ES-I3 (cell line): ENCODE measurements at regions not wholly inside any gene's neighbourhood (a gene's known extent, or its start where the extent isn't known, plus 50 kb on each side); places are given as distances from the start of the nearest gene placed in this dataset.

ENCODE experiments used
- H3K36me3 ChIP-seq: 2 replicates; pipeline ENCODE4 v1.6.1; 2013; ENCODE audit warnings: mild to moderate bottlenecking, low read length, control low read depth, moderate library complexity; ENCODE audit not compliant: insufficient read depth
- H3K4me1 ChIP-seq: 2 replicates; pipeline ENCODE4 v1.6.1; 2013; ENCODE audit warnings: mild to moderate bottlenecking, control low read depth, low read length; ENCODE audit not compliant: insufficient read depth
- H3K9ac ChIP-seq: 2 replicates; pipeline ENCODE4 v1.6.1; 2013; ENCODE audit warnings: low read depth, mild to moderate bottlenecking, low read length, moderate library complexity
- H3K9me3 ChIP-seq: 2 replicates; pipeline ENCODE4 v1.6.1; 2013; ENCODE audit warnings: mild to moderate bottlenecking, low read length, moderate library complexity; ENCODE audit not compliant: control insufficient read depth, insufficient read depth

DNA sequence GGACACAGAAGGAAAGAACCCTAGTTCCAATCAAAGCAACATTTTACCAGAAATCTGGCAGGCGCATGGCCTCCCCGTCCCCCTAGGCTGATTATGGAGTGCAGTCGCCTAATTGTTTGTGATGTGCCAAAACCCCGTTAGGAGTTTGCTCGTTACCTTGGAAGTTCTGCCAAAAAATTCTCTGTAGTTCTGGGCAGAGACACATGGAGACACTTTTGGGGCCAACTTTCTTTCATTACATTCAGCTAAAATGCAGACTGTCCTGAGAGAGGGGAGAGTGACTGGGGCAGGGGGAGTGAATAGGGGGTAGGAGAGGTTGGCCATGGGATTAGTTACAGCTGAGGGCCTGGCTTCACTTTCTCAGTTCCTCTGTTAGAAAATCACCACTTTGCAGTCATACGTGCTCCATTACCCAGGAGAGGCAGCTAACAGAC lies 158.0 kb upstream of the NPVF start:
- no peaks in the 10 kb centered on the region for H3K9me3 ChIP-seq
- no peaks in the 10 kb centered on the region for H3K36me3 ChIP-seq
- no peak overlapping the region for H3K9ac ChIP-seq
- H3K4me1 ChIP-seq: no peaks in the 10 kb centered on the region

DNA sequence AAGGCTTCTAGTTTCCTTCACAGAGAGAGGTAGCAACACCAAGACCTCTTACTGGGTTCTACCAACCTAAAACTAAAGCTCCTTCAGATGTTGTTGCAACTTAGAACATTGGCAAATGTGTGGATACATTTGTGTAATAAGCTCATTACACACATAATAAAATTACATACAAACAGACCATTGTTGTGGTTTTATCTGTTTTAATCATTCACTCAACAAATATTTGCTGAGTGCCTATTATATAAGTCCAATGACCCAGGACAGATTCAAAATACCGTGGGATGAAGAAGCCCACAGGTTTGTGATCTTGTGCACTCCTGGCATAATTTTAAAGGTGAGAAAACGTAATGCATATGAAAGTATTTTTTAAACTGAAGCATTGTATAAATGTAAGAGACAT lies 160.4 kb upstream of the NPVF start:
- Histone ChIP-seq H3K9me3 (no peaks in the 10 kb centered on the region), H3K36me3 (no peaks in the 10 kb centered on the region), H3K9ac (no peak overlapping the region), H3K4me1 (no peaks in the 10 kb centered on the region)

DNA sequence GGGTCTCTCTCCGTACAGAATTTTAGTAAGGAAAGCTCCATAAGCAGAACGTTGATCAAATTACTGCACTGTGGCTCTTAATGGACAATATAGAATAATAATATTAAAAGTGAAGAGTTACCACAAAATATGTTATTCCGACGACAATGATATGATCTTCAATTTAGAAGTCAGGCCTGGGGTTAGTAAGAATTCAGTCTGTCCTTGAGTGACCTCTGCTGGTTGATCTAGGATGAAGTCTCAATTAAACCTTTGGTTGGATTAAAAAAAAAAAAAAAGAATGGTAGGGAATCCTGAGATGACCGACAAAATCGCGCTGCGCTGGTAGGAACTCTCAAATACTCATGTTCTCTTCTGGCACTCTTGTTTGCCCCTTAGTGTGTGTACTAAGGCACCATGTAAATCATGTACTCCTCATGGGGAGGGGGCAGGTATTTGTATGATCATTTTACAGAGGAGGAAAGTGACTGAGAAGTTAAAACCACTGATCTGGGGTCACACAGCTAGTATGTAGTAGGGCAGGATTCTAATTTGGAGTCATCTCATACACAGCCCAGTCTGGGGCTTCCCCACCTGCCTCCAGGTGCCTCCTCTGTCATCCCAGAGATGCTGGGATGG lies 161.3 kb upstream of the NPVF start:
- H3K9ac ChIP-seq: no peak overlapping the region
- H3K36me3 ChIP-seq: no peaks in the 10 kb centered on the region
- no peaks in the 10 kb centered on the region for H3K4me1 ChIP-seq
- H3K9me3 ChIP-seq: no peaks in the 10 kb centered on the region

DNA sequence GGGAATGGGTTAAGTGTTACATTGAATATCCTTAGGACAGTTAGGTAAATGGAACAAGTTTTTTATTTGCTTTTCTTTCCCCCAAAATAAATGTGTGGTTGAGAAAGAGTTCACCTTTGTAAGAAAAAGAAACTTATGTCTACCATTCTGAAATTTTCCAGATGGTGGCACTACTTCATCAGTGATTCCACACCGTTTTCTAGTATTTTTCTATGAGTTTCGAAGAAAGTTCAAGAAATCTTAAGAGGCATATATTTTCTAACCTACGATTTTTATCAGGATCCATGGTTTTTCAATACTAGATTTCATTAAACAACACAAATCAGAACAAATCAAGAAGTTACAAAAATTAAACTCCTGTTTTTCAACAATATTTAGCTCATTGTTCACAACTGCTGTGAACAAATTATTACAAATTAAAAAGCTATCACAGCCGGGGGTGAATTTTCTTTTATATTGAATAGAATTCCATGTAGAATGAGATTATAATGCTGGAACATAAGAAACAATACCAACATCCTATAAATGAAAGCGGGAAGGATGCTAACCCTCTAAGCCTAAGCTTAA lies 163.1 kb upstream of the NPVF start:
- Histone ChIP-seq H3K9ac (no peak overlapping the region), H3K36me3 (no peaks in the 10 kb centered on the region), H3K4me1 (no peaks in the 10 kb centered on the region), H3K9me3 (no peaks in the 10 kb centered on the region)

DNA sequence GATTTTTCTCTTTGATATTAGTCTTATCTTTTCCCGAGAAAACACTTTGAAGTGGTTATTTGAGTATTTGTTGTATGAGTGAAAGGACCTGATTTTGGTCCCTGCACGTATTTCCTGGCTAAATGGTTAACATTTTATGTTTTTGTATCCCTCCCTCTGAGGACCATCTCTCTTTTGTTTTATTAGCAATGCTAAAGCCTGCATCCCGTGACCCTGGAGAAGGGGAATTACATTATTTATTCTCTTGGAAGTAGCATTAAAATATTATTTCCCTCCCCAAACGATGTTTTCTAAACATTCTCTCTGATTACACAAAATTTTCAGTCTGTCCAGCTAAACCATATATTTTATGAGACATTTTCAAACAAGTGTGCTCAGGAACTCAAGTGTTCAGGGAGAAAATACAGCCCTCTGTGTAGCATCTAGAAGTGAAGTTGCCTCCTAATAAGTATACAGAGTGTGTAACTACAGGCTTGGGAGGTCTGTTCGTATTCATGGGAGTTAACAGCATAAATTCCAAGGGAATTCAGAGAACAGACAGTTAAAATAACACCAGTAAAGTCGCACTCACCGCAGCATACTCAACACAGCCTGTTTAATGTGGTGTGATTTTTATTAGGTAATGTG lies 163.8 kb upstream of the NPVF start:
- no peaks in the 10 kb centered on the region for H3K4me1 ChIP-seq
- no peaks in the 10 kb centered on the region for H3K9me3 ChIP-seq
- no peaks in the 10 kb centered on the region for H3K36me3 ChIP-seq
- H3K9ac ChIP-seq: no peak overlapping the region

DNA sequence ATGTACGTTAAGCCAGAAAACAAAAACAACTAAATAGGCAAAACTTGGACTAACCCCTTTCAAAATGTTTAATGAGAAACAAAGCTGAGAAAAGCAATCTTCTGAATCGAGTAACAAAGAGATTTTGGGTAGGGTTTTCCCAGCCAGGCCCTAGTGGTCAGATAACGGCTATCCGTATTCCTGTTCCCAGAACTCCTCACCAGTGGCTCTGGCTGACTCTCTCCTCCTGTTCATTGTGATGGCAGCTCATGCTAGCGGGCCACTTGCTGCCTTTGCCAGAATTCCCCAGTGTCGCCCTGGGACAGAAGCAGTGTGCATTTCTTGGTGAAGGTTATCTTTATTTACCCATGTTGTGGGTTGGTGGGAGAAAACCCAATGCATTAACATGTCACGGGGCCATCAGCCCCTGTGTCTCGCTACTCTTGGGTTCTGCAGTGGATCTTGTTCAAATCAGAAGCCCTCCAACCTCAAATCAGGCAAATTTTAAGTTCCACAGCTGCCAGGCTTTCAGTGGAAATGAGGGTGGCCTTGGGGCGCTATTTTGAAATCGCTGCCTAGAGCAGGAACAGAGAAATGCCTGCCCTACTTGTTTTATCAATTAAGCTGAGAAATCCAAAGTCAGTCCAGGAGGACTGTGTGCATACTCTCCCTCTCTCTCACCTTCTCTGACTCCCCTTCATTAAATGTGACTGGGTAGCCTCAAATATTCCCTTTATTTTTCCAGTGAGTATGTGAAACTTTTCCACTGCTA lies 164.5 kb upstream of the NPVF start:
- Histone ChIP-seq H3K9ac (no peak overlapping the region), H3K4me1 (no peaks in the 10 kb centered on the region), H3K36me3 (no peaks in the 10 kb centered on the region), H3K9me3 (no peaks in the 10 kb centered on the region)

DNA sequence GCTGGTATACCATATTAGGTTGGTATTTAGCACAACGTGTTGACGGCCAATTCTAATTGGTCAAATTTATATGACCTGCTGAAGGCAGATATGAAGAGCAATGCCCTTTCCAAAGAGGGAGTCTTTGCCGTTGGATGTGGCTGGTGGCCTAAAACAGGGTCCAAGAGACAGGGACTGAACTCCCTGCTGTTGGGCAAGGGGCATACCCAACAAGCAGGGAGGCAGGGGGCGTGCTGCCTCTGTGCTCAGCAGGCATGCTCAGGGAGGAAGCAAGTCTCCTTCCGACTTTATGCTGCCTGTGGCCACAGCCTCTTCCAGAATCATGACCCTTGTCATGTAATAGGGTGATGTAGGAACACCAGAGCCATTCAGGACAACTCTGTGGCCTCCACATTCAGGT lies 167.7 kb upstream of the NPVF start:
- no peaks in the 10 kb centered on the region for H3K36me3 ChIP-seq
- no peak overlapping the region for H3K9ac ChIP-seq
- no peaks in the 10 kb centered on the region for H3K9me3 ChIP-seq
- H3K4me1 ChIP-seq: no peaks in the 10 kb centered on the region

DNA sequence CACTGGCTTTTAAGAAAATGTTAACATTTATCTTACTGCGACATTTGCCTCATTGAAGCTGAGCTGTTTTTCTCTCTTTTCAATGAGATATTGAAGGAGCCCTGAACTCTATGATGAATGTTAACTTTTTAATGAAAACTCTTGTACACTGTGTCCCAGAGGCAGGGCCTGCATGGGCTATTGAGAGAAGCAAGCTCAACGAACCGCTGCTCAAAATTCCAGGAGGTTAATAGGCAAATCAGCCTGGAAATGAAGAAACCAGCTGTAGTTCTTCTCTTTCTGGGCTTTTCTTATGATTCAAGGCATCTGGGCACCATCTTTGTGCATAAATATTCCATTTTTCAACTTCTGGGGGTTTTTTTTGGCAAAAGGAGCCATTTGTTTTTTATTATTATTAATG lies 168.4 kb upstream of the NPVF start:
- Histone ChIP-seq H3K36me3 (no peaks in the 10 kb centered on the region), H3K4me1 (no peaks in the 10 kb centered on the region), H3K9ac (no peak overlapping the region), H3K9me3 (no peaks in the 10 kb centered on the region)

DNA sequence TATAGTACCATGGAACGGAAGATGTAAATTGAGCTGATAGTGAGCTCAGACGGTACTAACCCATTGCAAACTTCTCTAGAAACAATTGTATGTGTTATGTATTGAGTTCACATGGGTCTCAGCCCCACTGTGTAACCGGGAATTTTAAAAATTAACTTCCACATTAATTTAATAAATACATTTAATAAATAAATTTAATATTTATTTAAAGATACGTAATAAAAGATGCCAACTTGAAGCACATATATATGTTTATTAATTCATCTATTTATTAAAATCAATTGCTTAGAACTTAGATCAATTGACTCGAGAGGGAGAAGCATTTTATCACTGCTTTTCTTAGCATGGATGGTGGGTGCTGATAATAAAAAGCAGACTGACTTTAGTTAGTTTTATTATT lies 170.1 kb upstream of the NPVF start:
- no peak overlapping the region for H3K9ac ChIP-seq
- H3K36me3 ChIP-seq: no peaks in the 10 kb centered on the region
- H3K4me1 ChIP-seq: no peaks in the 10 kb centered on the region
- H3K9me3 ChIP-seq: no peaks in the 10 kb centered on the region

DNA sequence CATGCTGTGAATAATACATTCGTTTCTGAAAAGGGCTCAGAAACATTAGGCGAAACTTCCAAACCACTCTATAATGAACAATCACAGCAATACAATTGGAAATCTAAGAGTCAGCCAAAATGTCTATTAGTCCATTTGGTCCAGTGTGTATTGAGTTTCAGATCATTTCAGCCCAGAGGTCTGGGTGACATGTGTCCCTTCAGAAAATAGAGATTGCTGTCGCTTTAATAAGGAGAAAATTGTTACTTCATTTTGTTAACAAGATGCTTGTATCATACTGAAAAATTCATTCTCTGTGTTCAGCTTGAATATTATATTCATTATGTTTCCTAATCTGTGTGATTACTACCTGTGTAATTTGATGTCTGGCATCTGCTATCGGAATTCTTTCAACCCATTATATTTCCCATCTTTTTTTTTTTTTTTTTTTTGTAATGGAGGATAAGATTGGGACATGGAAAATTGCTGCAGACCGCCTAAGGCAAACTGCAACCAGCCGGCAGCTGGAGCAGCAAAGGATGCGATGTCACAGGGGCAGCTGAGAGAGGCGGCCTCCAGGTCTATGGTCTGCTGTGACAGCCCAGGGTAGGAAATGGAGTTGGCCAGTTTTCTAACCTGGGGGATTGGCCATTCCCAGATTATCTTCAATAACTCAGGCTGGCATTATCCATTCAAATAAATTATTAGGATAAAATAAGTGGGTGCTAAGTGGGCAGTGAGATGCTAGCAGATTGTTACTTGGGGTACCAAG lies 170.9 kb upstream of the NPVF start:
- Histone ChIP-seq H3K9ac (no peak overlapping the region), H3K36me3 (no peaks in the 10 kb centered on the region), H3K9me3 (no peaks in the 10 kb centered on the region), H3K4me1 (no peaks in the 10 kb centered on the region)

DNA sequence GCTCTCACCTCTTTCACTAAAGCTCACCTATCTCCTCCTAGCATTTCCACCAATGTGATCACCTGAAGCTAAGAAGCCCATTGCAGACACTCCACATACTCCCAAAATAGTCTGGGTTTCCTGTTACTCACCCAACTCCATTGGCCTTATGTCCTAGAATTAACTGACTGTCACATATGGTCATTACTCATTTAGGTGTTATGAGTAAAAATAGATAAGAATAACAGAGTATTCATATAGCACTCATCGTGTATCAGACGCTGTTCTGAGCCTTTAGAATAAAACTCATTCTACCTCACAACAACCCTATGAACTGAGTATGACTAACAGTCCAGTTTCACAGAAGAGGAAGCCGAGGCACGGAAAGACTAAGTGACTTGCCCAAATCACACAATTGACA lies 174.2 kb upstream of the NPVF start:
- H3K9me3 ChIP-seq: no peaks in the 10 kb centered on the region
- H3K36me3 ChIP-seq: no peaks in the 10 kb centered on the region
- H3K4me1 ChIP-seq: no peaks in the 10 kb centered on the region
- no peak overlapping the region for H3K9ac ChIP-seq

DNA sequence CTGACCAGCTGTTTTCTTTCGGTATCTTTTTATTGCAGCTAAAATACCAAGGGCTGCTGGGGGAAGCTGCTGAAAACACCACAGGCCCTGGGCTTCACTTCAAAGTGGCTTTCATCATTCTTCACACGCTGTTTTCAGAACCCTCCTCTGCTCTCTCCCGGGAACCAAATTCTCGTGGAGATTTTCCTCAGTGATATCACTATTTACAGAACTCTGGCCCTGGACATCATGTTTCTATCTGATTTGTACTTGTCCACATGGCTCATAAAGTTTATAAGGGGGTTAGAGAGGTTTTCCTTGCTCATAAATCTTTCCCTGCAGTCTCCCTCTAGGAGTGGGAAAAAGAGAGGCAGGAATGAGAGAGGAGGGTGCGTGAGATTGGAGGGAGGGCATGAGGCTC lies 177.4 kb upstream of the NPVF start:
- H3K4me1 ChIP-seq: no peaks in the 10 kb centered on the region

DNA sequence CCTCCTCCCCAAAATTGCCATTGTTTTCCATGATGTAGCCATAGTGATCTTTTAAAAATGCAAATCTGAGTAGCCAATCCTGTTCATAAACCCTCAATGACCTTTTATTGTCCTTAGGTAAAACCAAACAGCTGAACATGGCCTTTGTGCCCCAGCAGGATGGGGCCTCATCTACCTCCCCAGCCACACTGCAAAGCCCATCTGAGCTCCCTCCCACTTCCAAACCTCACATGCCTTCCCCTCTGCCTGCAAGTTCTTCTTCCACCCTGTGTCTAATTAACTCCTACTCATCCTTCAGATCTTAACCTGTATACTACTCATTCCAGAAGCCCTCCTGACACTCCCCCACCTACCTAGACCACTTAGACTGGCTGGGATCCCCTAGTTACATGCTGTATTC lies 178.8 kb upstream of the NPVF start:
- no peaks in the 10 kb centered on the region for H3K36me3 ChIP-seq
- H3K4me1 ChIP-seq: no peaks in the 10 kb centered on the region
- no peaks in the 10 kb centered on the region for H3K9me3 ChIP-seq
- no peak overlapping the region for H3K9ac ChIP-seq

More for the DNA sequence above, 177.4 kb upstream of the NPVF start:
- no peak overlapping the region for H3K9ac ChIP-seq
- H3K9me3 ChIP-seq: no peaks in the 10 kb centered on the region
- no peaks in the 10 kb centered on the region for H3K36me3 ChIP-seq

DNA sequence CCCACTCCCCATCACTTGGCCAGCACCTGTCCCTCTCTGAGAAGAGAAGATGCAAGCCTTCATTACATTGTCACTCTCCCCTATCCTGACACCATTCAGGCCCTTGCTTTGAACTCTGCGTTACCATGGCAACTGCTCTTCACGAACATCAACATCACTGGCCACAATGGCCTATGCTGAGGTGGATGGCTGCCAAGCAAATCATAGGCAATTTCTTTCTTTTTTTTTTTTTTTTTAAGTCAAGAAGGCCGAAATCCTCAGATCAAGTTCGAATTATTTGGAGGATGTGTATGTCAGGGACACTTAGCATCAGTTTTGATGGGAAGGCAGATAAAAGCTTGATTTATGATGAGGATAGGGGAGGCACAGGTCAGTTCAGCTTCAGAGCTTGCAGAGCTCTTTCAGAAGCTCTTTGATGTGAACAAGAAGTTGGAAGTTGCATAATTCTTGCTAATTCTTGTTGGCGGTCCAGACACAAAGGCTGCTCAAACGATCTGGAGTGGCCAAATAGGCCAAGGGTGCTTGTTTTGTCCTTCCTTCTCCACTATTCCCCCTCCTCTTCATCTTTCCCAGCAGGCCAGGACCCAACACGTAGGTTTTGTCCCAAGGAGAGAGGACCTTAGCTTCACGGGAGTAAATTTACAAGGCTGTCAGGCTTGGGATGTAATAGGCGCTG lies 179.9 kb upstream of the NPVF start:
- no peaks in the 10 kb centered on the region for H3K9me3 ChIP-seq
- no peaks in the 10 kb centered on the region for H3K36me3 ChIP-seq
- H3K4me1 ChIP-seq: no peaks in the 10 kb centered on the region
- no peak overlapping the region for H3K9ac ChIP-seq
